ENCODE measurements at regions not wholly inside any gene's neighbourhood (a gene's known extent, or its start where the extent isn't known, plus 50 kb on each side); places are given as distances from the start of the nearest gene placed in this dataset.

DNA sequence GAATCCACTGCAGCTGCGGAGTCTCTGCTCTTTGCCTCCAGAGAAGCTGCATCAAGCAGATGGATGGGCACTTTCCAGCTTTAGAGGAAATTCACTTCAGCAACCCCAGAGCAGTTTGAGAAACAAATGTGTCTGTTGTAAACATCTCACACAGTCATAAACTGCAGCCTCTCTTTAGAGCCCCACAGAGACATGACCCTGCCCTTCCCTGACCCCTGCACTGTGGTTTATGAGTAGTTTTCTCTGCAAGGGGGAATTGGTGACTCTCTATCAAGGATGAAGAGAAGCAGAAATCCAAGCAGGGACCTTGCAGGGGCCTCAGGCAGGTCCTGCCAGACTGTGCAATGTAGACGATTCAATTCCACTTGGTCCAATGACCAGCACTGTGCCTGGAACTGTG, 160.2 kb downstream of the SH2D4B start:
- Histone ChIP-seq H3K9me3 (ENCODE audit: control insufficient read depth, low read length) (no peaks in the 10 kb centered on the region), H3K4me1 (ENCODE audit: control insufficient read depth, insufficient read depth, low read length) (no peaks in the 10 kb centered on the region), H3K27ac (ENCODE audit: low read length) (no peak overlapping the region), H3K4me3 (ENCODE audit: low read length) (no peak overlapping the region), H3K27me3 (ENCODE audit: control insufficient read depth, insufficient read depth) (no peaks in the 10 kb centered on the region)
- intact Hi-C loops (cut with DNase I) = loop anchor here in 1 of 4 donors (10.0 kb wide), 1 partner anchor 227 kb away; no protein-coding TSS in a partner anchor
- no peak for ATAC-seq
- WGBS = 69% methylated on average over 2 of the region's 2 CpGs
- no peak for DNase-seq

DNA sequence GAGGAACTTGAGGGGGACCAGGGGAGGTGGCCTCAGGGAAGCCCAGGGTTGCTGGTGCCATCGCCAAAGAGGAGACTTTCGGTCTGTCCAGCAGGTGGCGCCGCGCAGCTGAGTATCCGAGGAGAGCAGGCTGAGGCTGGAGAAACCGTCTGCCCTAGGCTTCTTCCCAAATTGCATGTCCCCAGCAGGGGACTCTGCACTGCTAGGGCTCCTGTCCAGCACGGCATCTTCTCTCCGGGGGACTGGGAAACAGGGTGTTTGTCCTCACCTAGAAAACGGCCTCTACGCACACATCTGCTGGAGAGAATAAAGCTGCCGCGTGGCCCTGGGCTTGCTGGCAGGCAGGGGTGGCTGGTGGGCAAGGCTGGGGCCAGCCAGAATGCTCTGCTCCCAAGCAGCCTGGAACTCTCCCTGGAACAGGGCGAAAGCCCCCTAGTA, 161.9 kb downstream of the SH2D4B start:
- ATAC-seq = peak; percentile 82 to 87
- peak; percentile 81 to 92 (median 90) for DNase-seq
- 12% methylated on average over 14 of the region's 14 CpGs for WGBS
- no peaks in the 10 kb centered on the region for H3K4me1 ChIP-seq (ENCODE audit: control insufficient read depth, insufficient read depth, low read length)
- no peak overlapping the region for H3K27ac ChIP-seq (ENCODE audit: low read length)
- H3K27me3 ChIP-seq (ENCODE audit: control insufficient read depth, insufficient read depth) = no peaks in the 10 kb centered on the region
- no peak overlapping the region for H3K4me3 ChIP-seq (ENCODE audit: low read length)
- intact Hi-C loops (cut with DNase I) = loop anchor here in 2 of 4 donors (10.0 kb wide), 1 partner anchor 225 kb away; no protein-coding TSS in a partner anchor
- no peaks in the 10 kb centered on the region for H3K9me3 ChIP-seq (ENCODE audit: control insufficient read depth, low read length)

DNA sequence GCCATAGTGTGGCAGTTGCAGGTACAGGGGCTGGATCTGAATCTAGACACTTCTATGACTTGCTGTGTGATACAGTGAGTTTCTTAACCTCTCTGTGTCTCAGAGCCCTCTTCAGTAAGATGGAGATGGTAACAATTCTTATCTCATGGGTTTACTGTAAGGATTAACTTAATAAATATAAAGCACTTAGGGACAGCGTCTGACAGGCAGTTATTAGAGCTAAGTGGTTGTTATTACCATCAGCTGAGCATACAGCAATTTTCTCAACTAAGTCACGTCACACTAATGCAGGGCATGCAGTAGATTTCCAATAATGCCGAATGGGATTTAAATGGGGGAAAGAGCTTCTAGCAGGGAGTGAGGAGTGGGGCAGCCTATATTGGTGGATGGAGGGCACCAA, 162.6 kb downstream of the SH2D4B start:
- Histone ChIP-seq H3K9me3 (ENCODE audit: control insufficient read depth, low read length) (no peaks in the 10 kb centered on the region), H3K4me1 (ENCODE audit: control insufficient read depth, insufficient read depth, low read length) (no peaks in the 10 kb centered on the region), H3K4me3 (ENCODE audit: low read length) (no peak overlapping the region), H3K27me3 (ENCODE audit: control insufficient read depth, insufficient read depth) (no peaks in the 10 kb centered on the region), H3K27ac (ENCODE audit: low read length) (no peak overlapping the region)
- WGBS = 84% methylated on average over 3 of the region's 3 CpGs
- no peak for DNase-seq
- intact Hi-C loops (cut with DNase I) = loop anchor here in 1 of 4 donors (10.0 kb wide), 1 partner anchor 225 kb away; no protein-coding TSS in a partner anchor
- ATAC-seq = no peak

DNA sequence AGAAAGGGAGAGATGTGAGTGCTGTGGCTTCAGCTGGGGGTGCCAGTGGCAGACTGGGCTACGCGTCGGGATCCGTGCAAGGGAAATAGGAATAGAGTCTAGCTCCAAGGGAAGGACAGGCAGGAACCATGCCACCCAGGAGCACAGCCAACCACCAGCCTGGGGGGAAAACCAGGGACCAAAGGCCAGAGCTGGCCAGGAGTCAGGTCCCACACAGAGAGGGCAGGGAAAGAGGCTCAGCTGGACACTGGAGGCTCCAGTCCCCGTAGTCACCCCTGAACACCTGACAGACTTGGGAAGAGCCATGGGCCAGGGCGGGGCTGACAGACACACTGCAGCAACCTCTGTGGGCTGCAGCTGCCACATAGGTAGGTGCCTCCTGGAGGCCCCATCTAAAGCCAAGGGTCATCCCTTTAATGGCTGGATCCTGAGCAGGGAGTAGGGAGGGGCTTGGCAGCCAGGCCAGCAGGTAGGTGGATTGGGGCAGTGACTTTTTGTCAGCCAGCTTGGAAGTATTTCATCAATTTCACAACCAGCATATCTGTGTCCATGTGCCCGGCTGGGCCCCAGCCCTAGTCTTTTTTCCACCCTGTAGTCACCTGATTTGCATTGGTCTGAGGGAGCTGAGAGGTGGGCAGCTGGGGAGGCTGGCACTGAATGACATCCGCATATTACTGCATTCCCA, 163.2 kb downstream of the SH2D4B start:
- no peak overlapping the region for H3K27ac ChIP-seq (ENCODE audit: low read length)
- H3K4me3 ChIP-seq (ENCODE audit: low read length) = no peak overlapping the region
- no peak for DNase-seq
- no peaks in the 10 kb centered on the region for H3K27me3 ChIP-seq (ENCODE audit: control insufficient read depth, insufficient read depth)
- WGBS = 78% methylated on average over 8 of the region's 8 CpGs
- no peaks in the 10 kb centered on the region for H3K4me1 ChIP-seq (ENCODE audit: control insufficient read depth, insufficient read depth, low read length)
- intact Hi-C loops (cut with DNase I) = loop anchor here in 1 of 4 donors (10.0 kb wide), 1 partner anchor 224 kb away; no protein-coding TSS in a partner anchor
- ATAC-seq = no peak
- H3K9me3 ChIP-seq (ENCODE audit: control insufficient read depth, low read length) = no peaks in the 10 kb centered on the region

DNA sequence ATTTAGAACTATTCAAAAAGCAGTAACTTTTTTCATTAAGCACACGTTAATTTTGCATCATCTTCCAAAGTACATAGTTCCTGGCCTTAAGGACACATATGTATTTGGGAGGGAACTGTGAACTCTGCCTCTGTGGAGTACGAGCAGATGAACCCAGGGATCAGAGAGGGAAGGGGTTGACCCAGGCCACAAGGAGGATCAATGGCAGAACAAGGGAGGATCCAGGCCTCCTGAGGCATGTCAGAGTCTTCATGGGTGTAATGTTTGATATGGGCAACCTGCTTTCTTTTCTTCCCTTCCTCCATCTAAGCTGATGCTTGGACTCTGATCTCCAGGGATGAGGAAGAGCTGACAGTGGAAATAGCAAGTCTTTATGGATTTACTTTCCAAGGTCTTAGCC, 164.0 kb downstream of the SH2D4B start:
- Histone ChIP-seq H3K27ac (ENCODE audit: low read length) (no peak overlapping the region), H3K4me1 (ENCODE audit: control insufficient read depth, insufficient read depth, low read length) (no peaks in the 10 kb centered on the region), H3K4me3 (ENCODE audit: low read length) (no peak overlapping the region), H3K27me3 (ENCODE audit: control insufficient read depth, insufficient read depth) (no peaks in the 10 kb centered on the region), H3K9me3 (ENCODE audit: control insufficient read depth, low read length) (no peaks in the 10 kb centered on the region)
- intact Hi-C loops (cut with DNase I) = loop anchor here in 1 of 4 donors (10.0 kb wide), 1 partner anchor 223 kb away; no protein-coding TSS in a partner anchor
- DNase-seq (no peak), ATAC-seq (no peak)
- 77% methylated on average over 2 of the region's 2 CpGs for WGBS

DNA sequence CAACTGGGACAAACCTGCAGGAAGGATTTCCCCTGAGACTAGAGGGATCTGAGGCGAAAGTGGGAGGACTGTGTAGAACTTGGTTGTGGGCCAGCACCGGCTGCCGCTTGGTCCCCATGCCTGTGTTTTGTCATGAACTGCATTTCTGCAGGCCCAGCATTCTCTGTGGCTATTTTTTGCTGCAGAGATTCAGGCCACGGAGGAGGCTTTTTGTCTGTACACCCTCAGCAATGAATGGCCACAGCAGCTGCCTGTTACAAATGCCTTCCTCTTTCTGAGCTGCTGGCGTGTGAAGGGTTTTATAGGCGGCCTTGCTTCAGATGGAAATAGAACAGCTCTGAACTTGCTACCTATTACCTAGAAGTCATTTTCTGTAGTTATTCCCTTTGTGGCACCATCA, 164.4 kb downstream of the SH2D4B start:
- intact Hi-C loops (cut with DNase I) = loop anchor here in 1 of 4 donors (10.0 kb wide), 1 partner anchor 223 kb away; no protein-coding TSS in a partner anchor

DNA sequence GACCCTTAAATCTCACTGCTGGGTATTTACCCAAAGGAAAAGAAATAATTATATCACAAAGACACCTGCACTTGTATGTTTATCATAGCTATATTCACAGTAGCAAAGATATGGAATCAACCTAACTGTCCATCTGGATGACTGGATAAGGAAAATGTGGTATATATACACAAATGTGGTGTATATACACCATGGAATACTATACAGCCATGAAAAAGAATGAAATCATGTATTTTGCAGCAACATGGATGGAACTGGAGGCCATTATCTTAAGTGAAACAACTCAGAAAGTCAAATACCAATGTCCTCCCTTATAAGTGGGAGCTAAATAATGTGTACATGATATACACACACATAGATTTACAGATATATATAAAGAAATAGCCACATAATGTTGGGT, 168.2 kb downstream of the SH2D4B start:
- Histone ChIP-seq H3K4me1 (ENCODE audit: control insufficient read depth, insufficient read depth, low read length) (no peaks in the 10 kb centered on the region), H3K9me3 (ENCODE audit: control insufficient read depth, low read length) (no peaks in the 10 kb centered on the region), H3K27ac (ENCODE audit: low read length) (no peak overlapping the region), H3K27me3 (ENCODE audit: control insufficient read depth, insufficient read depth) (no peaks in the 10 kb centered on the region), H3K4me3 (ENCODE audit: low read length) (no peak overlapping the region)
- intact Hi-C loops (cut with DNase I) = loop anchor here in 1 of 4 donors (10.0 kb wide), 1 partner anchor 219 kb away; no protein-coding TSS in a partner anchor
- ATAC-seq (no peak), DNase-seq (no peak)

More for the DNA sequence above, 164.4 kb downstream of the SH2D4B start:
- 32% methylated on average over 6 of the region's 6 CpGs for WGBS
- Histone ChIP-seq H3K4me3 (ENCODE audit: low read length) (no peak overlapping the region), H3K27me3 (ENCODE audit: control insufficient read depth, insufficient read depth) (no peaks in the 10 kb centered on the region), H3K9me3 (ENCODE audit: control insufficient read depth, low read length) (no peaks in the 10 kb centered on the region), H3K27ac (ENCODE audit: low read length) (no peak overlapping the region), H3K4me1 (ENCODE audit: control insufficient read depth, insufficient read depth, low read length) (no peaks in the 10 kb centered on the region)
- ATAC-seq (no peak), DNase-seq (no peak)

DNA sequence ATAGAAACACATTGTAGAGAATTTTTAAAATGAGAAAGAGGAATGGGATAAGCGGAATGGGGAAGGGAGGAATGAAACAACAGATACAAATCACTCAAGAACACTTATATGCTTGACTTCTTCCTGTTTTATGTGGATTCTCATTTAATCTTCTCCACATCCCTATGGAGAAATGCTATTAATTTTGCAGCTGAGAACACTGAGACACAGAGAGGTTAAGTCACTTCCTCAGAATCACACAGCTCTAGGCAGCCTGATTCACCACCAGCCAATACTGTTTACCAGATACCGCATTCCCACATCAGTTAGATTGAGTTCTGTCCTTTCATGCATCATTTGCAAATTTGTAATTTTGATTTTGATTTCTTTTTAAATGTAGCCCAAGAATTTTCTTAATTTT, 170.5 kb downstream of the SH2D4B start:
- ATAC-seq = no peak
- WGBS = 93% methylated on average over 2 of the region's 2 CpGs

DNA sequence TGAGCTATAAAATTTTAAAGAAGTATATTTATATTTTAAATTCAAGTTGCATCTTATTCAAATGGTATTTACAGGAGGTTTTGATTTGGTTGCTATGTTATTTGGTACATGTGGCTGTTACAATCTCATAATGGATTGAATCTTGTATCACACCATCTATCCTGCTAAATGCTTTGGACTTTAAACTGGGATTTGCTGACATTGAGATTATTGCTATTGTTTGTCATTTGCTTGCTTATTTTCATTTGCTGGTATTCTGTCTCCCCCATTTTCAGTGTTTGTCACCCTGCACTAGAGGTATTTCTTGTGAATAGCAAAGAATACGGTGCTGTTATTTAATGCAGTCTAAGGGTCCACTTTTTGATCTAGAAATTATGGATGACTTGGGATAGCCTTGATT, 171.1 kb downstream of the SH2D4B start:
- ATAC-seq (no peak), DNase-seq (no peak)
- Histone ChIP-seq H3K27me3 (ENCODE audit: control insufficient read depth, insufficient read depth) (no peaks in the 10 kb centered on the region), H3K27ac (ENCODE audit: low read length) (no peak overlapping the region), H3K4me3 (ENCODE audit: low read length) (no peak overlapping the region), H3K9me3 (ENCODE audit: control insufficient read depth, low read length) (no peaks in the 10 kb centered on the region), H3K4me1 (ENCODE audit: control insufficient read depth, insufficient read depth, low read length) (no peaks in the 10 kb centered on the region)
- 98% methylated on average over 1 of the region's 1 CpG for WGBS
- intact Hi-C loops (cut with DNase I) = loop anchor here in 1 of 4 donors (10.0 kb wide), 1 partner anchor 216 kb away; no protein-coding TSS in a partner anchor

More for the DNA sequence above, 170.5 kb downstream of the SH2D4B start:
- H3K27ac ChIP-seq (ENCODE audit: low read length) = no peak overlapping the region
- no peak for DNase-seq
- H3K27me3 ChIP-seq (ENCODE audit: control insufficient read depth, insufficient read depth) = no peaks in the 10 kb centered on the region
- no peaks in the 10 kb centered on the region for H3K4me1 ChIP-seq (ENCODE audit: control insufficient read depth, insufficient read depth, low read length)
- H3K9me3 ChIP-seq (ENCODE audit: control insufficient read depth, low read length) = no peaks in the 10 kb centered on the region
- intact Hi-C loops (cut with DNase I) = loop anchor here in 1 of 4 donors (10.0 kb wide), 1 partner anchor 217 kb away; no protein-coding TSS in a partner anchor
- H3K4me3 ChIP-seq (ENCODE audit: low read length) = no peak overlapping the region

DNA sequence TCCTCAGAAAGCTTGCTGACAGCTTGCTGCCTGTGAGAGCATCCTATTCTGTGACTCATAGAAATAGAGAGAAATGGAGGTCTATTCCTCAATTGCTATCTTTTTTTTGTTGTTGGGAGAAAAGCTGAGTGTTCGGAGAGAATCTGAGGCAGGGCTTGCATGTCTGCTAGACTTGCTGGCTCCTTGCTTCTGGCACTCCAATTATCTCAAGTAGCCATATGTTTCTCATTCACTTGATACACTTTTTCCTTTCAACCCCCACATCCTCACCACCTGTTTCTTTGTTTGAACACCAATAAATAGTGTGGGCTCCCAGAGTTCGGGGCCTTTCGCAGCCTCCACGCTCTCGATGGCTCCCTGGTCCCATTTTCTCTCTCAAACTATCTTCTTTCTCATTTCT, 172.2 kb downstream of the SH2D4B start:
- ATAC-seq (no peak), DNase-seq (no peak)
- Histone ChIP-seq H3K9me3 (ENCODE audit: control insufficient read depth, low read length) (no peaks in the 10 kb centered on the region), H3K27me3 (ENCODE audit: control insufficient read depth, insufficient read depth) (no peaks in the 10 kb centered on the region), H3K4me3 (ENCODE audit: low read length) (no peak overlapping the region), H3K4me1 (ENCODE audit: control insufficient read depth, insufficient read depth, low read length) (no peaks in the 10 kb centered on the region), H3K27ac (ENCODE audit: low read length) (no peak overlapping the region)
- intact Hi-C loops (cut with DNase I) = loop anchor here in 1 of 4 donors (10.0 kb wide), 1 partner anchor 215 kb away; no protein-coding TSS in a partner anchor
- 73% methylated on average over 5 of the region's 5 CpGs for WGBS

DNA sequence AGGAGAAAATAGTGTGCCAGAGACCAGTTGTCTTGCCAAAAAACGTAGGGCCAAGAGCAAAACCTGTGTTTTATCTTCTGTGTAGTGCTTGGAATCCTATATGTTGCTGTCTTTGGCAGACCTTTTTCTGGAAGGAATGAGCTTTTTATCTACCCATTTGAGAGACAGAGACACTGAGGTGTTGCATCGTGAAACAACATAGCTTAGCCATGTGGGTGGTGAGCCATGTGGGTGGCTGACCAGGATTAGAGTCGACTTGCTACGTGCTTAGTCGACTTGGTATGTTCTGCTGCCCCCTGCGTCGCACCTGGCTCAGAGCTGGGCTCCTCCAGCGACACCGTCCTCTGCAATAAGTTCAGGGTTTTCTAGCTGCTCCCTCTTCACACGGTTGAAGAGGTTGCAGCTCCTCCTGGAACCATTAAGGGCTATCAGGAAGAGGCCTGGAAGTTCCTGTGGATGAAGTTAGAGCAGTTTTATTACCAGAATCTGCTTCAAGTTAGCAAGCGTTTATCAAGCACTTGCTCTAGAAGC, 175.8 kb downstream of the SH2D4B start:
- 70% methylated on average over 11 of the region's 11 CpGs for WGBS
- Histone ChIP-seq H3K27ac (ENCODE audit: low read length) (no peak overlapping the region), H3K9me3 (ENCODE audit: control insufficient read depth, low read length) (no peaks in the 10 kb centered on the region), H3K27me3 (ENCODE audit: control insufficient read depth, insufficient read depth) (no peaks in the 10 kb centered on the region), H3K4me3 (ENCODE audit: low read length) (no peak overlapping the region), H3K4me1 (ENCODE audit: control insufficient read depth, insufficient read depth, low read length) (no peaks in the 10 kb centered on the region)
- ATAC-seq = no peak
- no peak for DNase-seq
- intact Hi-C loops (cut with DNase I) = no loop called here

All from right cardiac atrium (tissue), 5 donors.